GM12891 (cell line): ENCODE measurements at regions not wholly inside any gene's neighbourhood (a gene's known extent, or its start where the extent isn't known, plus 50 kb on each side); places are given as distances from the start of the nearest gene placed in this dataset.

Experiments
- PAX5 ChIP-seq: IDR thresholded peaks from 2 replicates; pipeline ENCODE4 v1.6.1; 2011; ENCODE audit warnings: low read length, moderate library complexity, mild to moderate bottlenecking; ENCODE audit not compliant: insufficient read depth, severe bottlenecking
- POLR2A ChIP-seq: IDR thresholded peaks from 2 replicates; pipeline ENCODE4 v1.6.1; 2011; ENCODE audit warnings: low read depth, low read length, control low read depth
- POLR2AphosphoS5 ChIP-seq: IDR thresholded peaks from 2 replicates; pipeline ENCODE4 v1.6.1; 2011; ENCODE audit warnings: low read depth, low read length, control low read depth
- SPI1 ChIP-seq: IDR thresholded peaks from 2 replicates; pipeline ENCODE4 v1.6.1; 2011; ENCODE audit warnings: low read depth, low read length, control low read depth
- TAF1 ChIP-seq: IDR thresholded peaks from 2 replicates; pipeline ENCODE4 v1.6.1; 2011; ENCODE audit warnings: low read depth, low read length, control low read depth

- no peak for TF ChIP-seq PAX5
- no peak for TF ChIP-seq TAF1
- TF ChIP-seq POLR2A, result no peak
- TF ChIP-seq POLR2AphosphoS5, result no peak
- TF ChIP-seq SPI1, result no peak
Observed at GRCh38 chr1:13992489-13993285, 292.7 kb downstream of the PRDM2 start.
